Keratinocyte (primary cell): ENCODE measurements at regions not wholly inside any gene's neighbourhood (a gene's known extent, or its start where the extent isn't known, plus 50 kb on each side); places are given as distances from the start of the nearest gene placed in this dataset.

Experiments
- DNase-seq: peaks from one replicate; pipeline ENCODE4 v3.0.0-alpha.2; 2011; ENCODE audit warnings: low read depth, missing footprints, low spot score
- FAIRE-seq: peaks from 2 replicates; lab custom pipeline; 2011; peaks lifted over from hg19 to GRCh38; lab: Jason Lieb, UNC
- H2AFZ ChIP-seq: 2 replicates; pipeline ENCODE4 v1.6.0; 2012; ENCODE audit warnings: low read length, control low read depth, inconsistent platforms; ENCODE audit not compliant: control insufficient read depth
- H3K27ac ChIP-seq: 2 replicates; pipeline ENCODE4 v1.5.1; 2011; ENCODE audit warnings: low read length; ENCODE audit not compliant: control insufficient read depth, insufficient read depth
- H3K27me3 ChIP-seq: 3 replicates; pipeline ENCODE4 v1.6.0; 2011; ENCODE audit warnings: low read length; ENCODE audit not compliant: control insufficient read depth, insufficient read depth; ENCODE audit errors: extremely low read depth
- H3K36me3 ChIP-seq, 2 experiments: 2 replicates in 1 of 2; 3 replicates in 1 of 2; pipeline ENCODE4 v1.5.1; 2011; ENCODE audit warnings: low read length in 2 of 2, mild to moderate bottlenecking in 1 of 2; ENCODE audit not compliant: control insufficient read depth in 2 of 2, insufficient read depth in 2 of 2; ENCODE audit errors: extremely low read depth in 1 of 2
- H3K4me1 ChIP-seq: 3 replicates; pipeline ENCODE4 v1.5.1; 2011; ENCODE audit warnings: low read length; ENCODE audit not compliant: control insufficient read depth, insufficient read depth; ENCODE audit errors: extremely low read depth
- H3K4me2 ChIP-seq: 3 replicates; pipeline ENCODE4 v1.6.0; 2011; ENCODE audit warnings: low read depth, low read length; ENCODE audit not compliant: control insufficient read depth, insufficient read depth; ENCODE audit errors: extremely low read depth
- H3K4me3 ChIP-seq, 3 experiments: fragments of 200-600 bp in 1 of 3; sonication (generic) in 1 of 3; 2 replicates in 2 of 3; 3 replicates in 1 of 3; pipeline ENCODE4 v1.5.1; 2011 to 2016; ENCODE audit warnings: low read length in 3 of 3, mild to moderate bottlenecking in 3 of 3, control low read depth in 2 of 3, inconsistent platforms in 1 of 3, low read depth in 1 of 3, mixed read lengths in 1 of 3, mixed run types in 1 of 3, moderate library complexity in 1 of 3; ENCODE audit not compliant: control insufficient read depth in 2 of 3, insufficient read depth in 2 of 3; ENCODE audit errors: extremely low read depth in 1 of 3
- H3K79me2 ChIP-seq: 2 replicates; pipeline ENCODE4 v1.6.0; 2012; ENCODE audit warnings: low read length; ENCODE audit not compliant: control insufficient read depth, insufficient read depth
- H3K9ac ChIP-seq: 3 replicates; pipeline ENCODE4 v1.6.0; 2011; ENCODE audit warnings: low read length; ENCODE audit not compliant: control insufficient read depth, insufficient read depth; ENCODE audit errors: extremely low read depth
- H3K9me1 ChIP-seq: 3 replicates; pipeline ENCODE4 v1.6.0; 2011; ENCODE audit warnings: low read length; ENCODE audit not compliant: control insufficient read depth, insufficient read depth; ENCODE audit errors: extremely low read depth
- H3K9me3 ChIP-seq: 2 replicates; pipeline ENCODE4 v1.5.1; 2012; ENCODE audit warnings: low read depth, low read length; ENCODE audit not compliant: control insufficient read depth
- H4K20me1 ChIP-seq: 3 replicates; pipeline ENCODE4 v1.6.0; 2011; ENCODE audit warnings: low read length; ENCODE audit not compliant: control insufficient read depth, insufficient read depth; ENCODE audit errors: extremely low read depth
- CTCF ChIP-seq, 3 experiments: IDR thresholded peaks in 1 of 3; conservative IDR thresholded peaks in 1 of 3; optimal IDR thresholded peaks in 1 of 3; 2 replicates in 2 of 3; 3 replicates in 1 of 3; pipeline versions ENCODE3 to v1.5.1; 2011; ENCODE audit warnings: low read length in 3 of 3, mild to moderate bottlenecking in 3 of 3, moderate library complexity in 2 of 3, control low read depth in 1 of 3, inconsistent platforms in 1 of 3; ENCODE audit not compliant: insufficient read depth in 2 of 3; ENCODE audit errors: extremely low read depth in 1 of 3
- EZH2 ChIP-seq: IDR thresholded peaks from one replicate; pipeline ENCODE4 v1.6.1; 2012; ENCODE audit warnings: inconsistent platforms, mild to moderate bottlenecking, low read length, moderate library complexity
- dilution Hi-C: fragments of 300-500 bp; cut with MboI; formaldehyde crosslinking; loops from one replicate; pipeline ENCODE4 v1.7.0; 2020; ENCODE audit warnings: low sequenced_read_pairs; ENCODE audit not compliant: extremely low pct_ligation_motif_present

GRCh38 chr16:76654088-76654820 is 377.1 kb downstream of the CNTNAP4 start:
- no peaks in the 10 kb centered on the region for H3K36me3 ChIP-seq
- H3K27ac ChIP-seq, result no peak overlapping the region
- TF ChIP-seq CTCF (optimal IDR thresholded peaks at IDR 0.05 in 1 of 3, IDR thresholded peaks at IDR 0.05 in 1 of 3, conservative IDR thresholded peaks at IDR 0.05 in 1 of 3; ENCODE audit: extremely low read depth in 1 of 3, insufficient read depth in 2 of 3, low read length in 3 of 3) (no peak), EZH2 (no peak)
- dilution Hi-C loops, result no loop called here
- no peak overlapping the region for H2AFZ ChIP-seq
- no peak overlapping the region for H3K9ac ChIP-seq
- DNase-seq (no peak), FAIRE-seq (no peak)
- H3K9me1 ChIP-seq, result no peaks in the 10 kb centered on the region
- H3K27me3 ChIP-seq, result no peaks in the 10 kb centered on the region
- H3K9me3 ChIP-seq, result no peaks in the 10 kb centered on the region
- H3K4me3 ChIP-seq, result no peak overlapping the region
- H3K4me1 ChIP-seq, result no peaks in the 10 kb centered on the region
- H4K20me1 ChIP-seq, result no peaks in the 10 kb centered on the region
- H3K79me2 ChIP-seq, result no peaks in the 10 kb centered on the region
- no peak overlapping the region for H3K4me2 ChIP-seq

DNA sequence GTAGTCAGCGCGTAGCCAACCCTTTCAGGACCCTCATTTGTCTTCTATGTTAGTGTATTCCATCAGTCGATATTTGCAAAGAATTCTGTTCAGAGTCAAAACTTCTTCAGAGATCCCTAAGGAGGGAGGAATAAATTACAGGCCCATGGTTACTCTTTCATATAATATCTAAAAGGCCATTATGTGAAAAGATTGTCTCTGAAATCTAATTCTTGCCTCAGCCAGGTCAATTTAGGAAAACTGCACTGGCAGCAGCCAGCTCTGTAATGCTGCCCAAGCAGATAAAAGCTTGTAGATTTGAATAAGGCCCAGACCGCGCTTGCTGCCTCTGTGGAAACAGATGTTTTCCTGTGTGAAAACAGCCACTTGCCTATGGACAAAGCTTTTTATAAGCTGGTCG is 379.8 kb downstream of the CNTNAP4 start:
- no peaks in the 10 kb centered on the region for H4K20me1 ChIP-seq
- no peak overlapping the region for H3K27ac ChIP-seq
- H3K4me2 ChIP-seq, result no peak overlapping the region
- H2AFZ ChIP-seq, result no peak overlapping the region
- H3K9ac ChIP-seq, result no peak overlapping the region
- TF ChIP-seq CTCF (optimal IDR thresholded peaks at IDR 0.05 in 1 of 3, IDR thresholded peaks at IDR 0.05 in 1 of 3, conservative IDR thresholded peaks at IDR 0.05 in 1 of 3; ENCODE audit: extremely low read depth in 1 of 3, insufficient read depth in 2 of 3, low read length in 3 of 3), result no peak
- TF ChIP-seq EZH2, result no peak
- no peaks in the 10 kb centered on the region for H3K79me2 ChIP-seq
- no peak overlapping the region for H3K4me3 ChIP-seq
- H3K27me3 ChIP-seq, result no peaks in the 10 kb centered on the region
- dilution Hi-C loops, result no loop called here
- no peaks in the 10 kb centered on the region for H3K4me1 ChIP-seq
- DNase-seq, result no peak
- peaks cover 2% of the 10 kb centered on the region for H3K9me3 ChIP-seq
- no peaks in the 10 kb centered on the region for H3K9me1 ChIP-seq
- H3K36me3 ChIP-seq, result no peaks in the 10 kb centered on the region
- FAIRE-seq, result no peak
